ENCODE measurements at regions not wholly inside any gene's neighbourhood (a gene's known extent, or its start where the extent isn't known, plus 50 kb on each side); places are given as distances from the start of the nearest gene placed in this dataset.

GRCh38 chr13:44137466-44137865, 236.2 kb upstream of the SERP2 start:
- no peak for TF ChIP-seq CTCF (IDR thresholded peaks at IDR 0.05; ENCODE audit: insufficient read depth, low read depth, low read length)
- Histone ChIP-seq H3K36me3 (ENCODE audit: control insufficient read depth, insufficient read depth, low read length) (no peaks in the 10 kb centered on the region), H3K4me3 (ENCODE audit: low read depth, low read length) (no peak overlapping the region), H3K27me3 (ENCODE audit: control insufficient read depth, insufficient read depth, low read length) (no peaks in the 10 kb centered on the region)
- CTCF ChIA-PET: interaction anchor here (0.6 kb wide), 1 partner anchor 89 kb away, joined by 3 read pairs; no protein-coding TSS in a partner anchor
- POLR2A ChIA-PET: no interaction called here
- no peak for DNase-seq (ENCODE audit: low read depth)

GRCh38 chr13:44140146-44140545, 233.5 kb upstream of the SERP2 start:
- Histone ChIP-seq H3K4me3 (ENCODE audit: low read depth, low read length) (no peak overlapping the region), H3K27me3 (ENCODE audit: control insufficient read depth, insufficient read depth, low read length) (no peaks in the 10 kb centered on the region), H3K36me3 (ENCODE audit: control insufficient read depth, insufficient read depth, low read length) (no peaks in the 10 kb centered on the region)
- no peak for TF ChIP-seq CTCF (IDR thresholded peaks at IDR 0.05; ENCODE audit: insufficient read depth, low read depth, low read length)
- ChIA-PET POLR2A (no interaction called here), CTCF (interaction anchor here (1.0 kb wide), 1 partner anchor 10 kb away, joined by 3 read pairs; no protein-coding TSS in a partner anchor)
- no peak for DNase-seq (ENCODE audit: low read depth)

GRCh38 chr13:44140888-44141724, 232.5 kb upstream of the SERP2 start:
- Histone ChIP-seq H3K36me3 (ENCODE audit: control insufficient read depth, insufficient read depth, low read length) (no peaks in the 10 kb centered on the region), H3K4me3 (ENCODE audit: low read depth, low read length) (peak overlapping the region; percentile 51), H3K27me3 (ENCODE audit: control insufficient read depth, insufficient read depth, low read length) (no peaks in the 10 kb centered on the region; the same call in 1 of the 2 replicates)
- no peak for DNase-seq (ENCODE audit: low read depth)
- POLR2A ChIA-PET: interaction anchor here (0.9 kb wide), 1 partner anchor 294 kb away, joined by 16 read pairs; no protein-coding TSS in a partner anchor
- CTCF ChIA-PET: interaction anchor here (0.8 to 1.0 kb wide), 2 partner anchors 12 to 45 kb away, joined by 3 read pairs; no protein-coding TSS in a partner anchor
- no peak for TF ChIP-seq CTCF (IDR thresholded peaks at IDR 0.05; ENCODE audit: insufficient read depth, low read depth, low read length)

- peak; percentile 59 for DNase-seq (ENCODE audit: low read depth)
- POLR2A ChIA-PET: interaction anchor here (0.6 to 0.9 kb wide), 2 partner anchors 50 to 293 kb away, joined by 3 to 16 read pairs; no protein-coding TSS in a partner anchor
- Histone ChIP-seq H3K4me3 (ENCODE audit: low read depth, low read length) (peak overlapping the region; percentile 51), H3K36me3 (ENCODE audit: control insufficient read depth, insufficient read depth, low read length) (no peaks in the 10 kb centered on the region), H3K27me3 (ENCODE audit: control insufficient read depth, insufficient read depth, low read length) (no peaks in the 10 kb centered on the region; the same call in 1 of the 2 replicates)
- no peak; the same call in 1 of the 2 replicates for TF ChIP-seq CTCF (IDR thresholded peaks at IDR 0.05; ENCODE audit: insufficient read depth, low read depth, low read length)
- CTCF ChIA-PET: interaction anchor here (0.8 to 1.0 kb wide), 2 partner anchors 12 to 46 kb away, joined by 3 read pairs; no protein-coding TSS in a partner anchor
Observed at GRCh38 chr13:44141725-44142539, 231.7 kb upstream of the SERP2 start.

GRCh38 chr13:44142540-44142867, 231.1 kb upstream of the SERP2 start:
- ChIA-PET POLR2A (no interaction called here), CTCF (no interaction called here)
- Histone ChIP-seq H3K36me3 (ENCODE audit: control insufficient read depth, insufficient read depth, low read length) (no peaks in the 10 kb centered on the region), H3K27me3 (ENCODE audit: control insufficient read depth, insufficient read depth, low read length) (no peaks in the 10 kb centered on the region; the same call in none of the 2 replicates), H3K4me3 (ENCODE audit: low read depth, low read length) (peak overlapping the region; percentile 45)
- no peak for TF ChIP-seq CTCF (IDR thresholded peaks at IDR 0.05; ENCODE audit: insufficient read depth, low read depth, low read length)
- no peak for DNase-seq (ENCODE audit: low read depth)

All from BJ (cell line).